Prostate gland (tissue), 2 donors: ENCODE measurements at regions not wholly inside any gene's neighbourhood (a gene's known extent, or its start where the extent isn't known, plus 50 kb on each side); places are given as distances from the start of the nearest gene placed in this dataset.

Experiments used
- POLR2AphosphoS5 ChIP-seq: sonication (generic); formaldehyde crosslinking; IDR thresholded peaks from one replicate; pipeline ENCODE4 v1.6.1; 2017; ENCODE audit warnings: antibody characterized with exemption
- TF ChIP-seq, protein P1 (sequence below), 4 experiments: fragments of 200-600 bp in 2 of 4; fragments of 450-650 bp in 2 of 4; sonication (generic) in 2 of 4; IDR thresholded peaks; 1 replicate in 3 of 4; 2 replicates in 1 of 4; pipeline ENCODE4 v1.5.1; 2016 to 2019; ENCODE audit warnings: antibody characterized with exemption in 4 of 4, mild to moderate bottlenecking in 2 of 4, moderate library complexity in 2 of 4

DNA sequence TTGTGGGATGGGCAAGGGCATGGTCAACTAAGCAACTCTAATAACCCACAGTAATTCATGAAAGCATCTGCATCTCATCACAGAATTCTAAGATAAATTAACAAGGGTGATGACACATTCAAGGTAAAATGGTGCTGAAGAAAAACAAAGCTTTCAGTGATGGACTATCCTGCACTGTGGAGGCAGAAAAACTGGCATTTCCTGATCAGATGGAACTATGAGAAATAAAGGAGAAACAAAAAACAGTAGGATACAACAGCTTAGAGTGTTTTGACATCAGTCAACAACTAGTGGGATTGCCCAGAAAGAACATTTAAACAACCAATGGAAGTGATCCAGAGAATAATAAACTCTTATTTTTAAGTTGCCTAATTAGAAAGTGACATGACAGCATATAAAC is 327.0 kb downstream of the KLF5 start:
- no peak for TF ChIP-seq POLR2AphosphoS5
- TF ChIP-seq, protein P1, sequence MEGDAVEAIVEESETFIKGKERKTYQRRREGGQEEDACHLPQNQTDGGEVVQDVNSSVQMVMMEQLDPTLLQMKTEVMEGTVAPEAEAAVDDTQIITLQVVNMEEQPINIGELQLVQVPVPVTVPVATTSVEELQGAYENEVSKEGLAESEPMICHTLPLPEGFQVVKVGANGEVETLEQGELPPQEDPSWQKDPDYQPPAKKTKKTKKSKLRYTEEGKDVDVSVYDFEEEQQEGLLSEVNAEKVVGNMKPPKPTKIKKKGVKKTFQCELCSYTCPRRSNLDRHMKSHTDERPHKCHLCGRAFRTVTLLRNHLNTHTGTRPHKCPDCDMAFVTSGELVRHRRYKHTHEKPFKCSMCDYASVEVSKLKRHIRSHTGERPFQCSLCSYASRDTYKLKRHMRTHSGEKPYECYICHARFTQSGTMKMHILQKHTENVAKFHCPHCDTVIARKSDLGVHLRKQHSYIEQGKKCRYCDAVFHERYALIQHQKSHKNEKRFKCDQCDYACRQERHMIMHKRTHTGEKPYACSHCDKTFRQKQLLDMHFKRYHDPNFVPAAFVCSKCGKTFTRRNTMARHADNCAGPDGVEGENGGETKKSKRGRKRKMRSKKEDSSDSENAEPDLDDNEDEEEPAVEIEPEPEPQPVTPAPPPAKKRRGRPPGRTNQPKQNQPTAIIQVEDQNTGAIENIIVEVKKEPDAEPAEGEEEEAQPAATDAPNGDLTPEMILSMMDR (IDR thresholded peaks at IDR 0.05), result no peak
